Prostate gland (tissue), 2 donors: ENCODE measurements at regions not wholly inside any gene's neighbourhood (a gene's known extent, or its start where the extent isn't known, plus 50 kb on each side); places are given as distances from the start of the nearest gene placed in this dataset.
"Not testable (repeated sequence)": the region's sequence is repeated elsewhere in the genome, so short reads cannot be mapped to it uniquely, and the experiment has no call there.

ENCODE experiments used
- DNase-seq: peaks from one replicate; pipeline ENCODE4 v3.0.0-alpha.2; 2019; ENCODE audit warnings: low spot score
- H3K27ac ChIP-seq, 2 donors: fragments of 200-600 bp; sonication (generic); 2 replicates each; pipeline ENCODE4 v1.5.1; 2017 to 2019
- H3K27me3 ChIP-seq: fragments of 200-600 bp; sonication (generic); replicated peaks from 2 replicates; pipeline ENCODE4 v1.5.1; 2019; ENCODE audit not compliant: insufficient read depth
- H3K36me3 ChIP-seq, 2 donors: fragments of 200-600 bp; sonication (generic); 1 replicate in 1 of 2; 2 replicates in 1 of 2; pipeline versions ENCODE4 v1.5.1 to v1.8.1; 2017 to 2019
- H3K4me1 ChIP-seq: fragments of 200-600 bp; sonication (generic); replicated peaks from 2 replicates; pipeline ENCODE4 v1.5.1; 2019
- H3K4me3 ChIP-seq, 2 donors: fragments of 200-600 bp; sonication (generic); 2 replicates each; pipeline ENCODE4 v1.5.1; 2017 to 2019
- H3K9me3 ChIP-seq: fragments of 200-600 bp; sonication (generic); 2 replicates; pipeline ENCODE4 v1.5.1; 2017
- POLR2A ChIP-seq: fragments of 450-650 bp; IDR thresholded peaks from one replicate; pipeline ENCODE4 v1.6.1; 2016; ENCODE audit warnings: antibody characterized with exemption, mild to moderate bottlenecking
- POLR2AphosphoS5 ChIP-seq: sonication (generic); formaldehyde crosslinking; IDR thresholded peaks from one replicate; pipeline ENCODE4 v1.6.1; 2017; ENCODE audit warnings: antibody characterized with exemption
- WGBS: methylation state at CpG from one replicate; pipeline ENCODE4 v1.1.5; 2018; 5-methylcytosine and 5-hydroxymethylcytosine counted together
- intact Hi-C: fragments of 100-400 bp; cut with DNase I; formaldehyde crosslinking; loops from one replicate; pipeline ENCODE4 v1.14.2; 2022
- TF ChIP-seq, protein P1 (sequence below), 4 experiments: fragments of 200-600 bp in 2 of 4; fragments of 450-650 bp in 2 of 4; sonication (generic) in 2 of 4; IDR thresholded peaks; 1 replicate in 3 of 4; 2 replicates in 1 of 4; pipeline ENCODE4 v1.5.1; 2016 to 2019; ENCODE audit warnings: antibody characterized with exemption in 4 of 4, mild to moderate bottlenecking in 2 of 4, moderate library complexity in 2 of 4

DNA sequence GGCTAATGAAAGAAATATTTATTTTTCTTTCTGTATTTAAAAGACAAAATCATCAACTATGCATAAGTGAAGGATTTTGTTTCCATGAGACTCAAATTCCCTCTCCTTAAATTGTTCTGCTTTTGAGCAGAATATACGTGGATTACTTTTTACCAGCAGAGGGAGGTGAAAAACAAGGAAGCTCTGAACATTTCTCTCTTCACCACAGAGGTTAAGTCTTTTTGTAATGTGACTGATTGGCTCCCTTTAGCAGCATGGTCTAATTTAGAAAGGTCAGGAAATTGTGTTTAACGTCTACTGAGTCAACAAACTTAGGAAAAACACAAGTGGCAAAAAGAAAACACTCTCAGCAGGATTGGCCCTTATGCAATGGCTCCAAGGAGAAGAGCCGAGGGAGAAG lies 55.1 kb upstream of the F9 start:
- DNase-seq: no peak
- TF ChIP-seq POLR2AphosphoS5 (no peak), POLR2A (no peak)
- TF ChIP-seq, protein P1, sequence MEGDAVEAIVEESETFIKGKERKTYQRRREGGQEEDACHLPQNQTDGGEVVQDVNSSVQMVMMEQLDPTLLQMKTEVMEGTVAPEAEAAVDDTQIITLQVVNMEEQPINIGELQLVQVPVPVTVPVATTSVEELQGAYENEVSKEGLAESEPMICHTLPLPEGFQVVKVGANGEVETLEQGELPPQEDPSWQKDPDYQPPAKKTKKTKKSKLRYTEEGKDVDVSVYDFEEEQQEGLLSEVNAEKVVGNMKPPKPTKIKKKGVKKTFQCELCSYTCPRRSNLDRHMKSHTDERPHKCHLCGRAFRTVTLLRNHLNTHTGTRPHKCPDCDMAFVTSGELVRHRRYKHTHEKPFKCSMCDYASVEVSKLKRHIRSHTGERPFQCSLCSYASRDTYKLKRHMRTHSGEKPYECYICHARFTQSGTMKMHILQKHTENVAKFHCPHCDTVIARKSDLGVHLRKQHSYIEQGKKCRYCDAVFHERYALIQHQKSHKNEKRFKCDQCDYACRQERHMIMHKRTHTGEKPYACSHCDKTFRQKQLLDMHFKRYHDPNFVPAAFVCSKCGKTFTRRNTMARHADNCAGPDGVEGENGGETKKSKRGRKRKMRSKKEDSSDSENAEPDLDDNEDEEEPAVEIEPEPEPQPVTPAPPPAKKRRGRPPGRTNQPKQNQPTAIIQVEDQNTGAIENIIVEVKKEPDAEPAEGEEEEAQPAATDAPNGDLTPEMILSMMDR (IDR thresholded peaks at IDR 0.05): no peak
- intact Hi-C loops: no loop called here
- H3K36me3 ChIP-seq: no peaks in the 10 kb centered on the region
- H3K9me3 ChIP-seq: no peaks in the 10 kb centered on the region
- H3K4me1 ChIP-seq: no peaks in the 10 kb centered on the region
- no peak overlapping the region for H3K27ac ChIP-seq
- 53% methylated on average over 3 of the region's 3 CpGs for WGBS
- no peak overlapping the region for H3K4me3 ChIP-seq
- H3K27me3 ChIP-seq: no peaks in the 10 kb centered on the region

DNA sequence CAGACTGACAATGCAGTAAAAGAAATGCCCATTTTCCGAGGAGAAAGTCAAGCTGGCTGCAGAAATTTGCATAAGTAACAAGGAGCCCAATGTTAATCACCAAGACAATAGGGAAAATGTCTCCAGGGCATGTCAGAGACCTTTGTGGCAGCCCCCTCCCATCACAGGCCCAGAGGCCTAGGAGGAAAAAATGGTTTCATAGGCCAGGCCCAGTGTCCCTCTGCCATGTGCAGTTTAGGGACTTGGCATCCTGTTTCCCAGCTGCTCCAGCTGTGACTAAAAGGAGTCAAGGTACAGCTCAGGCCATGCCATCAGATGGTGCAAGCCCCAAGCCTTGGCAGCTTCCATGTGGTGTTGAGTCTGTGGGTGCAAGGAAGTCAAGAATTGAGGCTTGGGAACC lies 68.6 kb upstream of the F9 start:
- WGBS: 92% methylated on average over 1 of the region's 1 CpG
- intact Hi-C loops, H3K9me3 ChIP-seq, H3K27ac ChIP-seq, H3K27me3 ChIP-seq, H3K36me3 ChIP-seq, DNase-seq, H3K4me3 ChIP-seq, H3K4me1 ChIP-seq: not testable (repeated sequence)

DNA sequence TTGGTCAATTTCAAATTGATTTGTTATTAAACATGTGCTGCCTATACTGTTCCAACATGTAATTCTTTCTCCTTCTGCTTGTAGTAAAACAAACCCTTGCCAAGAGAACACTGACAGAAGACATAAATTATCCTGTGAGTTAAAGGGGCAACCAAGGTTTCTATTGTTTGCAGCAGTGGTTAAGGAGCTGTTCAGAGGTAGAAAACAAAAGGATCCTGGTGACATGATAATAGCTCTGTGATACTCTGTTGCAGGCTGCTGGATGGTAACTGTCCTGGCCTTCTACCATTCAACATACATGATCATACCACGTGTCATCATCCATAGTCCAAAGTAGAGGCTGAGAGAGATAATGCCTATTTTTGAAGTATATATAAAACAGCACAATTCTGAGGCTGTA lies 75.8 kb upstream of the F9 start:
- WGBS: 43% methylated on average over 1 of the region's 1 CpG
- no peaks in the 10 kb centered on the region for H3K4me1 ChIP-seq
- no peaks in the 10 kb centered on the region for H3K27me3 ChIP-seq
- H3K36me3 ChIP-seq: no peaks in the 10 kb centered on the region
- no peaks in the 10 kb centered on the region for H3K9me3 ChIP-seq
- no peak for TF ChIP-seq POLR2AphosphoS5
- TF ChIP-seq, protein P1 (IDR thresholded peaks at IDR 0.05): no peak
- TF ChIP-seq POLR2A: no peak
- H3K27ac ChIP-seq: no peak overlapping the region
- intact Hi-C loops: no loop called here
- no peak for DNase-seq
- no peak overlapping the region for H3K4me3 ChIP-seq

DNA sequence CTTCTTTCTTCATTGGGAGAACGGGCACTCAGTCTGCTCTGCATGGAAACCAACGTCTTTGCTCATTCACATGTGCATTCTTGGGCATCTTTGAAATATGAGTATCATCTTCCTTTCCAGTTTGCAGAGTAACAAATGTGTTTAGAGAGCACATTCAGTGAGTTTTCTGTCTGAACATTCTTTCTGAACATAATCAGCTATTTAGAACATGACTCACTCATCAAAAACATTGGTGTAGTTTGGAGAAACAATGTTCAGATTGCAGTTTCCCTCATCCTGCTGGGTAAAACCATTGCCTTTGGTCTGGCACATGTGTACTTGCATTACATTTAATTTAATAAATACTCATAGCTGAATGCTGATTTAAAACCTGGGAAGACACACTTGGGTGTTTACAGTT lies 81.5 kb upstream of the F9 start:
- 20% methylated on average over 2 of the region's 2 CpGs for WGBS
- Histone ChIP-seq H3K36me3 (no peaks in the 10 kb centered on the region), H3K4me1 (no peaks in the 10 kb centered on the region), H3K27ac (no peak overlapping the region), H3K9me3 (no peaks in the 10 kb centered on the region), H3K4me3 (no peak overlapping the region), H3K27me3 (no peaks in the 10 kb centered on the region)
- no peak for DNase-seq
- intact Hi-C loops: no loop called here
- no peak for TF ChIP-seq POLR2A
- no peak for TF ChIP-seq POLR2AphosphoS5
- TF ChIP-seq, protein P1 (IDR thresholded peaks at IDR 0.05): no peak

DNA sequence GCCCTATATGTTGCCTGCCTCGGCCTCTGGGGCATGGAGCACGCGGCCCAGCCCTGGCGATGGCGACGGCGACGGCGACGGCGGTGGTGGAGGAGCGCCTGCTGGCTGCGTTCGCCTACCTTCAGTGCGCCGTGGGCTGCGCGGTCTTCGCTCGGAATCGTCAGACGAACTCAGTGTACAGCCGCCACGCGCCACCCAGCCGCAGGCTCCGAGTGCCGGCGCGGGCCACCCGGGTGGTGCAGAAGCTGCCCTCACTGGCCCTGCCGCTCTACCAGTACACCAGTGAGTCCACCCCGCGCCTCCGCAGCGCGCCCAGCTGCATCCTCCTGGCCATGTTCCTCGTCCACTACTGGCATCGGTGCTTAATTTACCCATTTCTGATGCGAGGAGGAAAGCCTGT lies 83.7 kb upstream of the F9 start:
- TF ChIP-seq POLR2AphosphoS5 (no peak), POLR2A (no peak)
- TF ChIP-seq, protein P1 (IDR thresholded peaks at IDR 0.05): no peak
- Histone ChIP-seq H3K36me3 (no peaks in the 10 kb centered on the region), H3K9me3 (no peaks in the 10 kb centered on the region), H3K27ac (no peak overlapping the region), H3K4me1 (no peaks in the 10 kb centered on the region), H3K27me3 (no peaks in the 10 kb centered on the region), H3K4me3 (no peak overlapping the region)
- DNase-seq: no peak
- intact Hi-C loops: no loop called here
- 99% methylated on average over 30 of the region's 40 CpGs for WGBS

DNA sequence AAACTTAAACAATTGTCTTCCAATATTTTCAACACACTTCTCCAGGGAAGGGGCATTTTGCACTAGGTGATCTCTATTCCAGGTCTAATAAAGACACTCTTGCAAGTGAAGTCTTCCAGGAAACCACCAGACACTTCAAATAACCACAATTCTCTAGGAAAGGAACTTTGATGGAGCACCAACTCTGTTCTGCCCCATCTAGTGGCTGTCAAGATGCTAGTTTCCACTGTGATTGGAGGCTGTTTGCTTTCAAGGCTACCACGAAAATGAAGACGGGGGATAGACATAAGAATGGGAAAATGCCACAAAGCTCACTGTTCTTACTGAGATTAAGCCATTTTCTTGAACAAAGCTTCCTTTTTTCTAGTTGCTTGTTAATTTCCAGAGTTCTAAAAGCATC lies 100.6 kb upstream of the F9 start:
- Histone ChIP-seq H3K4me3 (no peak overlapping the region), H3K36me3 (no peaks in the 10 kb centered on the region), H3K27ac (no peak overlapping the region), H3K9me3 (no peaks in the 10 kb centered on the region), H3K27me3 (no peaks in the 10 kb centered on the region), H3K4me1 (no peaks in the 10 kb centered on the region)
- TF ChIP-seq, protein P1 (IDR thresholded peaks at IDR 0.05): peak in 2 of 4 experiments; percentile 17 to 26
- TF ChIP-seq POLR2A (no peak), POLR2AphosphoS5 (no peak)
- intact Hi-C loops: no loop called here
- peak; percentile 3 for DNase-seq
- 4% methylated on average over 2 of the region's 2 CpGs for WGBS
